ENCODE measurements at regions not wholly inside any gene's neighbourhood (a gene's known extent, or its start where the extent isn't known, plus 50 kb on each side); places are given as distances from the start of the nearest gene placed in this dataset.

- Histone ChIP-seq H3K4me3 (replicated peaks; ENCODE audit: low read depth, low read length) (no peak overlapping the region), H3K36me3 (ENCODE audit: control insufficient read depth, insufficient read depth, low read length) (no peaks in the 10 kb centered on the region), H3K27me3 (replicated peaks; ENCODE audit: control insufficient read depth, insufficient read depth, low read length) (no peaks in the 10 kb centered on the region)
- no peak for TF ChIP-seq CTCF (IDR thresholded peaks at IDR 0.05; ENCODE audit: insufficient read depth, low read length, poor library complexity, severe bottlenecking)
- DNase-seq (ENCODE audit: extremely low read depth, insufficient read length), result no peak
Measured at GRCh38 chr5:40318395-40318794, 361.3 kb upstream of the PTGER4 start.

GRCh38 chr5:40317023-40317422, 362.7 kb upstream of the PTGER4 start:
- H3K27me3 ChIP-seq (replicated peaks; ENCODE audit: control insufficient read depth, insufficient read depth, low read length), result no peaks in the 10 kb centered on the region
- TF ChIP-seq CTCF (IDR thresholded peaks at IDR 0.05; ENCODE audit: insufficient read depth, low read length, poor library complexity, severe bottlenecking), result no peak
- no peaks in the 10 kb centered on the region for H3K36me3 ChIP-seq (ENCODE audit: control insufficient read depth, insufficient read depth, low read length)
- no peak overlapping the region for H3K4me3 ChIP-seq (replicated peaks; ENCODE audit: low read depth, low read length)
- DNase-seq (ENCODE audit: extremely low read depth, insufficient read length), result no peak

GRCh38 chr5:40315126-40315525, 364.6 kb upstream of the PTGER4 start:
- TF ChIP-seq CTCF (IDR thresholded peaks at IDR 0.05; ENCODE audit: insufficient read depth, low read length, poor library complexity, severe bottlenecking), result no peak

GRCh38 chr5:40314275-40314674, 365.4 kb upstream of the PTGER4 start:
- no peak for TF ChIP-seq CTCF (IDR thresholded peaks at IDR 0.05; ENCODE audit: insufficient read depth, low read length, poor library complexity, severe bottlenecking)

More at GRCh38 chr5:40315126-40315525, 364.6 kb upstream of the PTGER4 start:
- no peak overlapping the region for H3K4me3 ChIP-seq (replicated peaks; ENCODE audit: low read depth, low read length)
- H3K36me3 ChIP-seq (ENCODE audit: control insufficient read depth, insufficient read depth, low read length), result no peaks in the 10 kb centered on the region
- H3K27me3 ChIP-seq (replicated peaks; ENCODE audit: control insufficient read depth, insufficient read depth, low read length), result no peaks in the 10 kb centered on the region
- DNase-seq (ENCODE audit: extremely low read depth, insufficient read length), result no peak

GRCh38 chr5:40312205-40312604, 367.5 kb upstream of the PTGER4 start:
- Histone ChIP-seq H3K36me3 (ENCODE audit: control insufficient read depth, insufficient read depth, low read length) (no peaks in the 10 kb centered on the region), H3K27me3 (replicated peaks; ENCODE audit: control insufficient read depth, insufficient read depth, low read length) (no peaks in the 10 kb centered on the region), H3K4me3 (replicated peaks; ENCODE audit: low read depth, low read length) (no peak overlapping the region)
- TF ChIP-seq CTCF (IDR thresholded peaks at IDR 0.05; ENCODE audit: insufficient read depth, low read length, poor library complexity, severe bottlenecking), result no peak
- no peak for DNase-seq (ENCODE audit: extremely low read depth, insufficient read length)

More at GRCh38 chr5:40314275-40314674, 365.4 kb upstream of the PTGER4 start:
- Histone ChIP-seq H3K27me3 (replicated peaks; ENCODE audit: control insufficient read depth, insufficient read depth, low read length) (no peaks in the 10 kb centered on the region), H3K36me3 (ENCODE audit: control insufficient read depth, insufficient read depth, low read length) (no peaks in the 10 kb centered on the region), H3K4me3 (replicated peaks; ENCODE audit: low read depth, low read length) (no peak overlapping the region)
- no peak for DNase-seq (ENCODE audit: extremely low read depth, insufficient read length)

GRCh38 chr5:40309851-40310250, 369.9 kb upstream of the PTGER4 start:
- Histone ChIP-seq H3K27me3 (replicated peaks; ENCODE audit: control insufficient read depth, insufficient read depth, low read length) (no peaks in the 10 kb centered on the region), H3K36me3 (ENCODE audit: control insufficient read depth, insufficient read depth, low read length) (no peaks in the 10 kb centered on the region), H3K4me3 (replicated peaks; ENCODE audit: low read depth, low read length) (no peak overlapping the region)
- no peak for TF ChIP-seq CTCF (IDR thresholded peaks at IDR 0.05; ENCODE audit: insufficient read depth, low read length, poor library complexity, severe bottlenecking)
- DNase-seq (ENCODE audit: extremely low read depth, insufficient read length), result no peak
